HG02943 (cell line): ENCODE measurements at regions not wholly inside any gene's neighbourhood (a gene's known extent, or its start where the extent isn't known, plus 50 kb on each side); places are given as distances from the start of the nearest gene placed in this dataset.

Experiments
- ATAC-seq: cut with Tn5 transposase; IDR thresholded peaks from one replicate; pipeline ENCODE4 v1.9.1; 2021; ENCODE audit warnings: mild to moderate bottlenecking, low read depth, moderate library complexity; ENCODE audit not compliant: unreplicated experiment

- no peak for ATAC-seq
Measured at GRCh38 chr2:84290537-84290936, 168.5 kb downstream of the SUCLG1 start.

GRCh38 chr2:84288293-84288692 lies 170.8 kb downstream of the SUCLG1 start:
- no peak for ATAC-seq

GRCh38 chr2:84286878-84287277 lies 172.2 kb downstream of the SUCLG1 start:
- no peak for ATAC-seq

GRCh38 chr2:84285056-84285747 lies 173.9 kb downstream of the SUCLG1 start:
- ATAC-seq: no peak

- no peak for ATAC-seq
Measured at GRCh38 chr2:84283506-84283905, 175.6 kb downstream of the SUCLG1 start.

- no peak for ATAC-seq
Measured at GRCh38 chr2:84281510-84281909, 177.6 kb downstream of the SUCLG1 start.

- ATAC-seq: no peak
Measured at GRCh38 chr2:84280873-84281272, 178.2 kb downstream of the SUCLG1 start.

GRCh38 chr2:84278386-84278785 lies 180.7 kb downstream of the SUCLG1 start:
- no peak for ATAC-seq

GRCh38 chr2:84276590-84277255 lies 182.4 kb downstream of the SUCLG1 start:
- ATAC-seq: no peak

- no peak for ATAC-seq
Measured at GRCh38 chr2:84273406-84273805, 185.7 kb downstream of the SUCLG1 start.

GRCh38 chr2:84271977-84272376 lies 187.1 kb downstream of the SUCLG1 start:
- ATAC-seq: no peak

- no peak for ATAC-seq
Measured at GRCh38 chr2:84257831-84258230, 201.2 kb downstream of the SUCLG1 start.

GRCh38 chr2:84251651-84252302 lies 207.3 kb downstream of the SUCLG1 start:
- ATAC-seq: no peak

- no peak for ATAC-seq
Measured at GRCh38 chr2:84249140-84249539, 209.9 kb downstream of the SUCLG1 start.

- ATAC-seq: no peak
Measured at GRCh38 chr2:84247532-84247931, 211.5 kb downstream of the SUCLG1 start.

- ATAC-seq: no peak
Measured at GRCh38 chr2:84243788-84244733, 215.0 kb downstream of the SUCLG1 start.

GRCh38 chr2:84238907-84239306 lies 220.2 kb downstream of the SUCLG1 start:
- no peak for ATAC-seq

GRCh38 chr2:84236288-84236687 lies 222.8 kb downstream of the SUCLG1 start:
- ATAC-seq: no peak

GRCh38 chr2:84234103-84234502 lies 225.0 kb downstream of the SUCLG1 start:
- ATAC-seq: no peak

- ATAC-seq: no peak
Measured at GRCh38 chr2:84231478-84231877, 227.6 kb downstream of the SUCLG1 start.

GRCh38 chr2:84224121-84224520 lies 235.0 kb downstream of the SUCLG1 start:
- no peak for ATAC-seq
